ENCODE measurements at regions not wholly inside any gene's neighbourhood (a gene's known extent, or its start where the extent isn't known, plus 50 kb on each side); places are given as distances from the start of the nearest gene placed in this dataset.
A peak's percentile ranks its signal among the peaks of the same experiment; 100 is the strongest.

GRCh38 chr6:99745651-99746050 lies 139.0 kb downstream of the PRDM13 start:
- Mint-ChIP-seq H3K36me3 (ENCODE audit: insufficient read depth) (no peaks in the 10 kb centered on the region), H3K27me3 (peaks cover 44% of the 10 kb centered on the region), H3K4me3 (no peak overlapping the region), H3K4me1 (no peaks in the 10 kb centered on the region), H3K27ac (ENCODE audit: low read depth) (no peak overlapping the region), H3K9me3 (no peaks in the 10 kb centered on the region)
- ATAC-seq (replicated peaks; ENCODE audit: extremely low read depth, poor library complexity, severe bottlenecking): no peak
- DNase-seq (ENCODE audit: low spot score in 2 of 2): no peak

GRCh38 chr6:99746261-99746895 lies 139.7 kb downstream of the PRDM13 start:
- ATAC-seq (replicated peaks; ENCODE audit: extremely low read depth, poor library complexity, severe bottlenecking): peak; percentile 65
- Mint-ChIP-seq H3K27me3 (peaks cover 38% of the 10 kb centered on the region), H3K4me3 (no peak overlapping the region), H3K27ac (ENCODE audit: low read depth) (no peak overlapping the region), H3K9me3 (no peaks in the 10 kb centered on the region), H3K4me1 (no peaks in the 10 kb centered on the region), H3K36me3 (ENCODE audit: insufficient read depth) (no peaks in the 10 kb centered on the region)
- DNase-seq (ENCODE audit: low spot score in 2 of 2): peak in 1 of 2 donors; percentile 38

- no peak overlapping the region for H3K27ac Mint-ChIP-seq (ENCODE audit: low read depth)
- ATAC-seq (replicated peaks; ENCODE audit: extremely low read depth, poor library complexity, severe bottlenecking): no peak
- no peaks in the 10 kb centered on the region for H3K9me3 Mint-ChIP-seq
- no peak overlapping the region for H3K4me3 Mint-ChIP-seq
- no peaks in the 10 kb centered on the region for H3K4me1 Mint-ChIP-seq
- H3K27me3 Mint-ChIP-seq: peaks cover 19% of the 10 kb centered on the region
- H3K36me3 Mint-ChIP-seq (ENCODE audit: insufficient read depth): no peaks in the 10 kb centered on the region
- no peak for DNase-seq (ENCODE audit: low spot score in 2 of 2)
These were observed 155.1 kb downstream of the PRDM13 start for GRCh38 chr6:99761711-99762110.

- Mint-ChIP-seq H3K27me3 (peaks cover 21% of the 10 kb centered on the region), H3K27ac (ENCODE audit: low read depth) (no peak overlapping the region), H3K36me3 (ENCODE audit: insufficient read depth) (no peaks in the 10 kb centered on the region), H3K4me3 (no peak overlapping the region), H3K9me3 (no peaks in the 10 kb centered on the region), H3K4me1 (no peaks in the 10 kb centered on the region)
- no peak for DNase-seq (ENCODE audit: low spot score in 2 of 2)
- ATAC-seq (replicated peaks; ENCODE audit: extremely low read depth, poor library complexity, severe bottlenecking): no peak
These were observed 161.5 kb downstream of the PRDM13 start for GRCh38 chr6:99768166-99768565.

- Mint-ChIP-seq H3K4me1 (no peaks in the 10 kb centered on the region), H3K4me3 (no peak overlapping the region), H3K9me3 (no peaks in the 10 kb centered on the region), H3K27me3 (peaks cover 91% of the 10 kb centered on the region), H3K36me3 (ENCODE audit: insufficient read depth) (peaks cover 2% of the 10 kb centered on the region), H3K27ac (ENCODE audit: low read depth) (no peak overlapping the region)
- ATAC-seq (replicated peaks; ENCODE audit: extremely low read depth, poor library complexity, severe bottlenecking) (no peak), DNase-seq (ENCODE audit: low spot score in 2 of 2) (no peak)
These were observed 173.3 kb downstream of the PRDM13 start for GRCh38 chr6:99779631-99780555.

GRCh38 chr6:99780556-99780885 lies 173.9 kb downstream of the PRDM13 start:
- no peaks in the 10 kb centered on the region for H3K4me1 Mint-ChIP-seq
- H3K9me3 Mint-ChIP-seq: no peaks in the 10 kb centered on the region
- H3K27ac Mint-ChIP-seq (ENCODE audit: low read depth): no peak overlapping the region
- ATAC-seq (replicated peaks; ENCODE audit: extremely low read depth, poor library complexity, severe bottlenecking) (no peak), DNase-seq (ENCODE audit: low spot score in 2 of 2) (no peak)
- H3K27me3 Mint-ChIP-seq: peaks cover 89% of the 10 kb centered on the region
- H3K36me3 Mint-ChIP-seq (ENCODE audit: insufficient read depth): peaks cover 2% of the 10 kb centered on the region
- H3K4me3 Mint-ChIP-seq: no peak overlapping the region

GRCh38 chr6:99789767-99790166 lies 183.1 kb downstream of the PRDM13 start:
- Mint-ChIP-seq H3K4me1 (no peaks in the 10 kb centered on the region), H3K27ac (ENCODE audit: low read depth) (no peak overlapping the region), H3K4me3 (no peak overlapping the region), H3K27me3 (peaks cover 59% of the 10 kb centered on the region), H3K36me3 (ENCODE audit: insufficient read depth) (no peaks in the 10 kb centered on the region), H3K9me3 (no peaks in the 10 kb centered on the region)
- DNase-seq (ENCODE audit: low spot score in 2 of 2) (no peak), ATAC-seq (replicated peaks; ENCODE audit: extremely low read depth, poor library complexity, severe bottlenecking) (no peak)

- no peak for DNase-seq (ENCODE audit: low spot score in 2 of 2)
- H3K36me3 Mint-ChIP-seq (ENCODE audit: insufficient read depth): no peaks in the 10 kb centered on the region
- H3K9me3 Mint-ChIP-seq: no peaks in the 10 kb centered on the region
- no peak overlapping the region for H3K4me3 Mint-ChIP-seq
- no peaks in the 10 kb centered on the region for H3K4me1 Mint-ChIP-seq
- ATAC-seq (replicated peaks; ENCODE audit: extremely low read depth, poor library complexity, severe bottlenecking): no peak
- peaks cover 62% of the 10 kb centered on the region for H3K27me3 Mint-ChIP-seq
- H3K27ac Mint-ChIP-seq (ENCODE audit: low read depth): no peak overlapping the region
These were observed 184.0 kb downstream of the PRDM13 start for GRCh38 chr6:99790679-99791078.

GRCh38 chr6:99801805-99802204 lies 192.2 kb downstream of the MCHR2 start:
- ATAC-seq (replicated peaks; ENCODE audit: extremely low read depth, poor library complexity, severe bottlenecking) (no peak), DNase-seq (ENCODE audit: low spot score in 2 of 2) (no peak)
- H3K27ac Mint-ChIP-seq (ENCODE audit: low read depth): no peak overlapping the region
- H3K9me3 Mint-ChIP-seq: no peaks in the 10 kb centered on the region
- no peak overlapping the region for H3K4me3 Mint-ChIP-seq
- peaks cover 9% of the 10 kb centered on the region for H3K27me3 Mint-ChIP-seq
- H3K4me1 Mint-ChIP-seq: no peaks in the 10 kb centered on the region
- H3K36me3 Mint-ChIP-seq (ENCODE audit: insufficient read depth): no peaks in the 10 kb centered on the region

GRCh38 chr6:99802396-99803031 lies 191.5 kb downstream of the MCHR2 start:
- Mint-ChIP-seq H3K9me3 (no peaks in the 10 kb centered on the region), H3K4me1 (no peaks in the 10 kb centered on the region), H3K27me3 (peaks cover 11% of the 10 kb centered on the region), H3K4me3 (no peak overlapping the region), H3K36me3 (ENCODE audit: insufficient read depth) (no peaks in the 10 kb centered on the region), H3K27ac (ENCODE audit: low read depth) (no peak overlapping the region)
- ATAC-seq (replicated peaks; ENCODE audit: extremely low read depth, poor library complexity, severe bottlenecking) (no peak), DNase-seq (ENCODE audit: low spot score in 2 of 2) (no peak)

- Mint-ChIP-seq H3K27ac (ENCODE audit: low read depth) (no peak overlapping the region), H3K4me3 (no peak overlapping the region), H3K4me1 (no peaks in the 10 kb centered on the region), H3K27me3 (peaks cover 63% of the 10 kb centered on the region), H3K36me3 (ENCODE audit: insufficient read depth) (no peaks in the 10 kb centered on the region), H3K9me3 (no peaks in the 10 kb centered on the region)
- no peak for ATAC-seq (replicated peaks; ENCODE audit: extremely low read depth, poor library complexity, severe bottlenecking)
- no peak for DNase-seq (ENCODE audit: low spot score in 2 of 2)
These were observed 185.0 kb downstream of the MCHR2 start for GRCh38 chr6:99808992-99809391.

- Mint-ChIP-seq H3K27ac (ENCODE audit: low read depth) (no peak overlapping the region), H3K9me3 (no peaks in the 10 kb centered on the region), H3K4me1 (no peaks in the 10 kb centered on the region), H3K27me3 (peaks cover 63% of the 10 kb centered on the region), H3K36me3 (ENCODE audit: insufficient read depth) (no peaks in the 10 kb centered on the region), H3K4me3 (no peak overlapping the region)
- DNase-seq (ENCODE audit: low spot score in 2 of 2): no peak
- ATAC-seq (replicated peaks; ENCODE audit: extremely low read depth, poor library complexity, severe bottlenecking): no peak
These were observed 183.7 kb downstream of the MCHR2 start for GRCh38 chr6:99810295-99810694.
